Thyroid gland (tissue), 4 donors: ENCODE measurements at regions not wholly inside any gene's neighbourhood (a gene's known extent, or its start where the extent isn't known, plus 50 kb on each side); places are given as distances from the start of the nearest gene placed in this dataset.

Source experiments
- POLR2A ChIP-seq, 2 donors: fragments of 450-650 bp; IDR thresholded peaks; one replicate each; pipeline ENCODE4 v1.6.1; 2017; ENCODE audit warnings: antibody characterized with exemption in 2 of 2, mild to moderate bottlenecking in 2 of 2, moderate library complexity in 1 of 2
- TF ChIP-seq, protein P1 (sequence below), 6 experiments: fragments of 200-600 bp in 3 of 6; fragments of 450-650 bp in 3 of 6; sonication (generic) in 3 of 6; IDR thresholded peaks; one replicate each; pipeline ENCODE4 v1.5.1; 2016 to 2019; ENCODE audit warnings: antibody characterized with exemption in 6 of 6, mild to moderate bottlenecking in 2 of 6, inconsistent platforms in 1 of 6, moderate library complexity in 1 of 6

DNA sequence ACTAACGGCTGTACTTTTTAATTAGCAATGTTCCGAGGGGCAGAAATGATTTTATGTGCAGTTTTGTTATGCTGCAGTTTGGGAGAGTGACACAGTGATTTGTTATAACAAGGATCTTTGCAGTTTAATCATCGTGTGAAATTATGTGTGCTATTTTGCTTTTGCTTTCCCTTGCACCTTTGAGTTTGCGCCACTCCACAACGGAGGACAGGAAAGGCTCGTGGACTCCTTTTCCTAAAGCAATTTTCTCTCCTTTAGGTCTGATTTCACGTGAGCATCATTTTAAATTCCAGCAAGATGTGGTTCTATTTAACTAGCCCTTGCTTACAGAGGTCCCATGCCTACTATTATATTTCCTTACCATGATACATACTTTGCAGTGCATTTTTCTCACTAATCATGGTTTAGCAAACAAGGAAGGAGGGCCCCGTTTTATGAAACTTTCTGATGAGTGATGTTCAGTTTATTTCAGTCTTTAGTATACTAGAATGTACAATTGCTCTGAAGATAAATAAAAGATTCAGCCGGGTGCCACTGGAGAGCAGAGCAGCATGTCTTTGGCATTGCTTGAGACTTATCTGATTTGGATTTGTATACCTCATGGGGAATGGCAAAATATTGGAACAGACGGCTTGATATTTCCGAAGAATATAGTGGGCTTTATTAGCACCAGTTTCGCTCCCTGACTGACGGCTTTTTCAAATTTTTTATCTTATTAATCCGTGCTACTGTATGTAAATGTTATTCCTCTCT is 528.2 kb upstream of the FANCL start:
- TF ChIP-seq, protein P1, sequence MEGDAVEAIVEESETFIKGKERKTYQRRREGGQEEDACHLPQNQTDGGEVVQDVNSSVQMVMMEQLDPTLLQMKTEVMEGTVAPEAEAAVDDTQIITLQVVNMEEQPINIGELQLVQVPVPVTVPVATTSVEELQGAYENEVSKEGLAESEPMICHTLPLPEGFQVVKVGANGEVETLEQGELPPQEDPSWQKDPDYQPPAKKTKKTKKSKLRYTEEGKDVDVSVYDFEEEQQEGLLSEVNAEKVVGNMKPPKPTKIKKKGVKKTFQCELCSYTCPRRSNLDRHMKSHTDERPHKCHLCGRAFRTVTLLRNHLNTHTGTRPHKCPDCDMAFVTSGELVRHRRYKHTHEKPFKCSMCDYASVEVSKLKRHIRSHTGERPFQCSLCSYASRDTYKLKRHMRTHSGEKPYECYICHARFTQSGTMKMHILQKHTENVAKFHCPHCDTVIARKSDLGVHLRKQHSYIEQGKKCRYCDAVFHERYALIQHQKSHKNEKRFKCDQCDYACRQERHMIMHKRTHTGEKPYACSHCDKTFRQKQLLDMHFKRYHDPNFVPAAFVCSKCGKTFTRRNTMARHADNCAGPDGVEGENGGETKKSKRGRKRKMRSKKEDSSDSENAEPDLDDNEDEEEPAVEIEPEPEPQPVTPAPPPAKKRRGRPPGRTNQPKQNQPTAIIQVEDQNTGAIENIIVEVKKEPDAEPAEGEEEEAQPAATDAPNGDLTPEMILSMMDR (IDR thresholded peaks at IDR 0.05) = no peak
- no peak for TF ChIP-seq POLR2A (IDR thresholded peaks at IDR 0.05)
